Vagina (tissue), 2 donors: ENCODE measurements at regions not wholly inside any gene's neighbourhood (a gene's known extent, or its start where the extent isn't known, plus 50 kb on each side); places are given as distances from the start of the nearest gene placed in this dataset.

Experiments
- CTCF ChIP-seq, 3 experiments: fragments of 450-650 bp in 2 of 3; fragments of 200-600 bp in 1 of 3; sonication (generic) in 1 of 3; IDR thresholded peaks; one replicate each; pipeline ENCODE4 v1.5.1; 2017 to 2019; ENCODE audit warnings: antibody characterized with exemption in 3 of 3, mild to moderate bottlenecking in 2 of 3, moderate library complexity in 2 of 3
- POLR2AphosphoS5 ChIP-seq, 2 donors: sonication (generic); formaldehyde crosslinking; IDR thresholded peaks; one replicate each; pipeline ENCODE4 v1.9.0; 2017; ENCODE audit warnings: antibody characterized with exemption in 2 of 2, mild to moderate bottlenecking in 2 of 2, low read depth in 1 of 2; ENCODE audit not compliant: insufficient read depth in 1 of 2

DNA sequence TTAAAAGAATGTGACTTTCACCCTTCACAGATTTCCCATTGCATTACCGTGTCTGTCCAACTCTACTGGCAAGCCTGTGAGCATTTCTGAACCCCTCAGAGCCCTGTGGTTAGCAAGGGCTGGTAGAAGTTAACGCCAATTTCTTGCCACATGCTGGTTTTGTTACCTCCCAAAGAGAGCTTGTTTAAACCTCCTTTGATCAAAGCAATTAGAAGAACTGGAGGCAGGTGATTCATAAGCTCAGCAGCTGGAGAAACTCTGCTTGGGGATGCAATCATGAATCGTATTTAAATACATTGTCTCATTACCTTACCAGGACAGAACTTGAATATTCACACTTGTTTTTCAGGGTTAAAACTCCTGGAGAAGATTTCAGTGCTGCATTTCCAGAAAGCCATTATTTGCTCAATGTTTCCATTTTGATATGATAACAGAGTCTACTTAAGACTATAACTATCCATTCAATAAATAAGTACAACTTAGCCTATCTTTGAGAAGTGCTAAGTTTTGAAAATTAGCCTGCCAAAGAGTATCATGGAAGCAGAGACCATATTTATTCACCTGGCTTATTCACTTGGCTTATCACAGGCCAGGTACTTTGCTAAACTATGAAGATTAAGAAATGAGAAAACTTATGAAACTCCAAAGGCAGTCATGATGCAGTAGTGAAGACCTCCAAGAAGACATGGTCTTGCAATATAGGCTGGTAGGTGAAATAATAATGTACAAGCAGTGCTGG lies 292.8 kb downstream of the INSIG2 start:
- no peak for TF ChIP-seq CTCF (IDR thresholded peaks at IDR 0.05)
- no peak for TF ChIP-seq POLR2AphosphoS5 (IDR thresholded peaks at IDR 0.05; ENCODE audit: insufficient read depth in 1 of 2, low read depth in 1 of 2)
